GM19324 (cell line): ENCODE measurements at regions not wholly inside any gene's neighbourhood (a gene's known extent, or its start where the extent isn't known, plus 50 kb on each side); places are given as distances from the start of the nearest gene placed in this dataset.

ENCODE experiments used
- ATAC-seq: cut with Tn5 transposase; IDR thresholded peaks from one replicate; pipeline ENCODE4 v1.9.1; 2021; ENCODE audit warnings: mild to moderate bottlenecking, moderate library complexity; ENCODE audit not compliant: unreplicated experiment, low FRiP score

DNA sequence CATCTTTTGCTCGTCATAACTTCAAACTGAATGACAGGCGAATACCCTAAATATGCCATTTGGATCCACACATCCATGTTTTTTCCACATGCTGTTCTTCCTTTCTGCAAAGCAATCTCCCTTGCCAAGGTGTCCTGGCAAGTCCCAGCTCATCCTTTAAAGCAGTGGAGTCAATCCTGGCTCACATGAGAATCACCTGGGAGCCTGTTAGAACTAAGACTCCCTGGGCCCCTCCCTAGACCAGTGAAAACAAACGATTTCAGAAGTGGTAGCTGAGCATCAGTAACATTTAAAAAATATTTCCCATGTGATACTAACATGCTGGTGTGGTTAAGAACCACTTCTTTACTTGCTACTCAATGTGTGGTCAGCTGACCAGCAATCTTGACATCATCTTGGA lies 50.6 kb upstream of the PARD3B start:
- no peak for ATAC-seq

DNA sequence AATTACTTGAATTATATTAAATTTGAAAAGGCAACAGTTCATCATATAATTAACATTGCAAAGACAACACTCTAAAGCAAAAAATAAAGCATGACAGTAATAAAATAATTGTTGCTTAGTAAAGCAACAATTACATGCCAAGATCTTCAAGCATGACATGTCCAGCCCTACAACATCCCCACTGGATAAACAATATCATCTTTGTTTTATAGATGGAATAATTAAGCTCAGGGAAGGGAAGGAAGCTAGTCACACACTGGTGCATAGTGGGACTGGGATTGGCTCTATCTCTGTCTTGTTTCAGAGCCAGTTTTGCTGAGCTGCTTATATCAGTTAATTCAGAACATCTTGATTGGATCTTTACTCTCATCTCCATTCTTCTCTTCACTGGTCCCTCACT lies 49.9 kb upstream of the PARD3B start:
- ATAC-seq: no peak
